ENCODE measurements at regions not wholly inside any gene's neighbourhood (a gene's known extent, or its start where the extent isn't known, plus 50 kb on each side); places are given as distances from the start of the nearest gene placed in this dataset.

DNA sequence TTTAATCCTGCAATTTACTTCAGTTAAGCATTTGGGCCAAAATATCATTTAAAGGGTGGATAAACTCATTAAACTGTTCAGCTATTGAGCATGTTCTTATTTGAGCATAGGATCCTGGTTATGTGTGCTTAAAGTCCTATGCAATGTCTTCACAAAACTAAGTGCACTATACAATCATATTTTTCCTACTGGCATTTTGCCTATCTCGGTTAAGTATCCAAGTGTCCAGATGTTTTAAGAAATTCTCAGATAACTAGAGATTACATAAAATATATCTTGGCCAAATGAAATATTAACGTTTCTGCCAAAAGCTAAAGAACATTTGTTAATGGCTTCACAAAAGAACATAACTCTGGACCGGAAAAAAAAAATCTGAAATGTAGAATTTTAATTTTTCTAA is 250.8 kb upstream of the LRFN5 start:
- no peaks in the 10 kb centered on the region for H3K4me1 ChIP-seq
- no peaks in the 10 kb centered on the region for H3K27me3 ChIP-seq
- no peak overlapping the region for H3K27ac ChIP-seq
- no peaks in the 10 kb centered on the region for H3K9me3 ChIP-seq
- no peaks in the 10 kb centered on the region for H3K36me3 ChIP-seq
- WGBS, 2 donors, result 46 to 55% methylated on average over 3 of the region's 3 CpGs
- intact Hi-C loops (cut with DNase I), result no loop called here
- no peak for DNase-seq
- no peak overlapping the region for H3K4me3 ChIP-seq
- TF ChIP-seq, protein P1, sequence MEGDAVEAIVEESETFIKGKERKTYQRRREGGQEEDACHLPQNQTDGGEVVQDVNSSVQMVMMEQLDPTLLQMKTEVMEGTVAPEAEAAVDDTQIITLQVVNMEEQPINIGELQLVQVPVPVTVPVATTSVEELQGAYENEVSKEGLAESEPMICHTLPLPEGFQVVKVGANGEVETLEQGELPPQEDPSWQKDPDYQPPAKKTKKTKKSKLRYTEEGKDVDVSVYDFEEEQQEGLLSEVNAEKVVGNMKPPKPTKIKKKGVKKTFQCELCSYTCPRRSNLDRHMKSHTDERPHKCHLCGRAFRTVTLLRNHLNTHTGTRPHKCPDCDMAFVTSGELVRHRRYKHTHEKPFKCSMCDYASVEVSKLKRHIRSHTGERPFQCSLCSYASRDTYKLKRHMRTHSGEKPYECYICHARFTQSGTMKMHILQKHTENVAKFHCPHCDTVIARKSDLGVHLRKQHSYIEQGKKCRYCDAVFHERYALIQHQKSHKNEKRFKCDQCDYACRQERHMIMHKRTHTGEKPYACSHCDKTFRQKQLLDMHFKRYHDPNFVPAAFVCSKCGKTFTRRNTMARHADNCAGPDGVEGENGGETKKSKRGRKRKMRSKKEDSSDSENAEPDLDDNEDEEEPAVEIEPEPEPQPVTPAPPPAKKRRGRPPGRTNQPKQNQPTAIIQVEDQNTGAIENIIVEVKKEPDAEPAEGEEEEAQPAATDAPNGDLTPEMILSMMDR (IDR thresholded peaks at IDR 0.05), result no peak
- TF ChIP-seq POLR2A (IDR thresholded peaks at IDR 0.05), result no peak

DNA sequence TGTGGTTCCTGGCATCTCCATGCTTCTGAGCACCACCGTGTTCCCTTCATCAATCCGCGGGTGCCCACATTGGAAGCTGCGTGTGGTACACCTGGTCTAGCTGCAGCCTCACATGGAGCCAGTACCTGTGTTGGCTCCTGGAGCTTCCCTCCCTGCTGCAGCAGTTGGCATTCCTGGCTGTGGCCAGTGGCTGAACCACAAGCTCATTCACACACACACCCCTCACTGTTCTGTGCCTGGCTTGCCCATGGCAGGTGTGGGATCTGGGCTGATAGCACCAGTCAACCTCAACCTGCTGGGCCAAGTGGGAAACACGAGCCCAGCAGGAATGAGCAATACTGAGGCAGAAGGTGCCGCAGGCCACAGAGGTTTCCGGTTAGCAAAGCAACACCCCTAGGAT is 256.2 kb upstream of the LRFN5 start:
- no peak for DNase-seq
- TF ChIP-seq, protein P1 (IDR thresholded peaks at IDR 0.05), result no peak
- no peak for TF ChIP-seq POLR2A (IDR thresholded peaks at IDR 0.05)
- peaks cover 0 to 4% (median 0%) of the 10 kb centered on the region in 3 donors for H3K9me3 ChIP-seq
- no peaks in the 10 kb centered on the region for H3K36me3 ChIP-seq
- WGBS, 2 donors, result 79 to 93% methylated on average over 7 of the region's 7 CpGs
- H3K27ac ChIP-seq, result no peak overlapping the region
- H3K4me3 ChIP-seq, result no peak overlapping the region
- no peaks in the 10 kb centered on the region for H3K4me1 ChIP-seq
- intact Hi-C loops (cut with DNase I), result no loop called here
- H3K27me3 ChIP-seq, result no peaks in the 10 kb centered on the region

DNA sequence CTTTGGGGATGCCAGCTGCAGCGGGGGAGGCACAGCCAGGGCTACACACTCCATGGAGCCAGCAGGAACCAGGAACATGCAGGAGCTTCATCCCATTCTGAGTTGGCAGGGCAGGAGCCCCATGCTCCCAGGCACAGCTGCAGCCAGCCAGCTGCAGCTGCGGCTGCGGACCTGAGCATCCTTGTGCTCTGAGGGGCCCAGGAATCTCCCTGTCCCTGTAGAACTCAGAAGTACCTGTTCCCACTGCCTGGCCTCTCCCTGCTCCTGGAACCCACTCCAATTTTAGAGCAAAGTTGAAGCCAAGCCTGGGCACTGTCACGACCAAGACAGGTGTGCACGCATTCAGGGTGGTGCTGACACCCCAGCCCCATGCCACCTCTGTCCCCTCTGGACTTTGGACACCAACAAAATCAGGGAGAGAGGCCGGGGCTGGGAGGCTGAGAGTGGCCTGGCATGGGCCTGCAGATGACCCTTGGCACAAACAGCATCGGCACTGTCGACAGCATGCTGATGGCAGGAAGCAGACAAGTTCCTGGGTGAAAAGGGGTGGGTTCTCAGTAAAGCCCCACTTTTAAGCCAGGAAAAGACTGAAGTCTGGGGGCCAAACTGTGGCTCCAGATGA is 257.3 kb upstream of the LRFN5 start:
- H3K27me3 ChIP-seq, result no peaks in the 10 kb centered on the region
- no peak overlapping the region for H3K4me3 ChIP-seq
- intact Hi-C loops (cut with DNase I), result no loop called here
- peaks cover 0 to 4% (median 0%) of the 10 kb centered on the region in 3 donors for H3K9me3 ChIP-seq
- H3K4me1 ChIP-seq, result no peaks in the 10 kb centered on the region
- no peak for TF ChIP-seq POLR2A (IDR thresholded peaks at IDR 0.05)
- TF ChIP-seq, protein P1 (IDR thresholded peaks at IDR 0.05), result no peak
- no peaks in the 10 kb centered on the region for H3K36me3 ChIP-seq
- no peak for DNase-seq
- no peak overlapping the region for H3K27ac ChIP-seq
- 69 to 78% methylated on average over 3 of the region's 8 CpGs for WGBS, 2 donors

- Histone ChIP-seq H3K27ac (no peak overlapping the region), H3K27me3 (no peaks in the 10 kb centered on the region), H3K4me1 (no peaks in the 10 kb centered on the region), H3K36me3 (no peaks in the 10 kb centered on the region), H3K4me3 (no peak overlapping the region), H3K9me3 (no peaks in the 10 kb centered on the region)
- 72% methylated on average over 4 of the region's 4 CpGs for WGBS, 2 donors
- intact Hi-C loops (cut with DNase I), result no loop called here
- no peak for DNase-seq
- no peak for TF ChIP-seq POLR2A (IDR thresholded peaks at IDR 0.05)
- TF ChIP-seq, protein P1 (IDR thresholded peaks at IDR 0.05), result no peak
Observed at GRCh38 chr14:41343857-41344256, 262.8 kb upstream of the LRFN5 start.

DNA sequence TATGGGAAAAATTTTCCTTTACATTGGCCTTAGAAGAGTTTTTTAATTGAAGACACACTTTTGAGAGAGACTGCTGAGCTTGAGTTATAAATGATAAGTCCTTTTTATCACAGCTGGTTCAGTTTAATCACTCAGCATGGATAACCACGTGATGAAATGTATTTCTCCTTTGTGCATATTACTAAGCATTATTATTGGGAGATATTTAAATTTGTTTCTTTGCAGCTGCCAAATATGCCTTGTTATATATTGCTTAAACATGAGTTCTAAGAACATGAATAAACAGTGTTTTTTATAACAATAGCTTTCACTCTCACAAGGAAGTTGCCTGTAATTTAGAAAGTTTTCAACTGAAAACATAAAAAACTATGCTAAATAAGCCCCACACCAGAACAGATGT is 293.5 kb upstream of the LRFN5 start:
- Histone ChIP-seq H3K36me3 (no peaks in the 10 kb centered on the region), H3K27me3 (no peaks in the 10 kb centered on the region), H3K4me1 (no peaks in the 10 kb centered on the region), H3K27ac (no peak overlapping the region), H3K9me3 (peaks cover 0 to 6% (median 0%) of the 10 kb centered on the region in 3 donors), H3K4me3 (no peak overlapping the region)
- no peak for TF ChIP-seq POLR2A (IDR thresholded peaks at IDR 0.05)
- TF ChIP-seq, protein P1 (IDR thresholded peaks at IDR 0.05), result no peak
- intact Hi-C loops (cut with DNase I), result no loop called here
- WGBS, 2 donors, result 4 to 8% methylated on average over 1 of the region's 1 CpG
- no peak for DNase-seq
